A673 (cell line): ENCODE measurements at regions not wholly inside any gene's neighbourhood (a gene's known extent, or its start where the extent isn't known, plus 50 kb on each side); places are given as distances from the start of the nearest gene placed in this dataset.

Source experiments
- BruUV-seq: library from RNA; stranded (reverse); fragments of 400-500 nt; replicated peaks from 2 replicates; lab custom pipeline; 2021; lab: Mats Ljungman, UMichigan
- CTCF ChIA-PET: fragments of 300-600 bp; sonication (Branson Sonifier 250); formaldehyde crosslinking; loops from one replicate; lab custom pipeline; 2022; ENCODE audit warnings: antibody characterized with exemption; lab: Charles Lee
- POLR2A ChIA-PET: fragments of 300-600 bp; sonication (Branson Sonifier 250); formaldehyde crosslinking; loops from one replicate; lab custom pipeline; 2022; ENCODE audit warnings: antibody characterized with exemption; ENCODE audit not compliant: low non-redundant PET; lab: Charles Lee
- DNase-seq: peaks from one replicate; pipeline ENCODE4 v3.0.0-alpha.2; 2015; ENCODE audit warnings: low spot score
- H3K27ac ChIP-seq: fragments of 200-600 bp; sonication (generic); 2 replicates; pipeline ENCODE4 v1.5.1; 2016; ENCODE audit warnings: mixed run types, low read depth, mild to moderate bottlenecking, mixed read lengths, antibody characterized with exemption, low read length; ENCODE audit not compliant: poor library complexity, severe bottlenecking
- H3K27me3 ChIP-seq: fragments of 200-600 bp; sonication (generic); replicated peaks from 2 replicates; pipeline ENCODE4 v1.6.1; 2017; ENCODE audit warnings: mixed run types, low read depth, mild to moderate bottlenecking, mixed read lengths, antibody characterized with exemption, low read length; ENCODE audit not compliant: insufficient read depth, poor library complexity
- H3K36me3 ChIP-seq: fragments of 200-600 bp; sonication (generic); 2 replicates; pipeline ENCODE4 v1.6.1; 2016; ENCODE audit warnings: mixed run types, mild to moderate bottlenecking, mixed read lengths, antibody characterized with exemption, low read length; ENCODE audit not compliant: insufficient read depth, poor library complexity, severe bottlenecking
- H3K4me1 ChIP-seq: fragments of 200-600 bp; sonication (generic); 2 replicates; pipeline ENCODE4 v1.6.1; 2017; ENCODE audit warnings: mixed run types, mild to moderate bottlenecking, mixed read lengths, antibody characterized with exemption, low read length; ENCODE audit not compliant: insufficient read depth, poor library complexity, severe bottlenecking
- H3K4me3 ChIP-seq: fragments of 200-600 bp; sonication (generic); 2 replicates; pipeline ENCODE4 v1.5.1; 2016; ENCODE audit warnings: low read depth, mixed run types, mild to moderate bottlenecking, mixed read lengths, low read length; ENCODE audit not compliant: poor library complexity, severe bottlenecking
- H3K9me3 ChIP-seq: fragments of 200-600 bp; sonication (generic); 2 replicates; pipeline ENCODE4 v1.6.1; 2016; ENCODE audit warnings: mixed run types, low read depth, mild to moderate bottlenecking, mixed read lengths, antibody characterized with exemption, low read length; ENCODE audit not compliant: poor library complexity, severe bottlenecking
- EZH2 ChIP-seq: fragments of 200-600 bp; sonication (generic); IDR thresholded peaks from 2 replicates; pipeline ENCODE4 v1.6.1; 2017; ENCODE audit warnings: borderline replicate concordance, low read depth, mild to moderate bottlenecking, mixed read lengths, antibody characterized with exemption, low read length; ENCODE audit not compliant: poor library complexity, severe bottlenecking
- intact Hi-C: fragments of 100-400 bp; cut with micrococcal nuclease; formaldehyde crosslinking; loops from one replicate; pipeline ENCODE4 v1.10.0; 2022; ENCODE audit not compliant: unreplicated experiment
- TF ChIP-seq, protein P1 (sequence below): fragments of 300-800, 200-600 bp; sonication (generic); conservative IDR thresholded peaks from 2 replicates; pipeline ENCODE4 v1.5.1; 2017; ENCODE audit warnings: low read depth, mild to moderate bottlenecking, antibody characterized with exemption, low read length, moderate library complexity, mixed read lengths

DNA sequence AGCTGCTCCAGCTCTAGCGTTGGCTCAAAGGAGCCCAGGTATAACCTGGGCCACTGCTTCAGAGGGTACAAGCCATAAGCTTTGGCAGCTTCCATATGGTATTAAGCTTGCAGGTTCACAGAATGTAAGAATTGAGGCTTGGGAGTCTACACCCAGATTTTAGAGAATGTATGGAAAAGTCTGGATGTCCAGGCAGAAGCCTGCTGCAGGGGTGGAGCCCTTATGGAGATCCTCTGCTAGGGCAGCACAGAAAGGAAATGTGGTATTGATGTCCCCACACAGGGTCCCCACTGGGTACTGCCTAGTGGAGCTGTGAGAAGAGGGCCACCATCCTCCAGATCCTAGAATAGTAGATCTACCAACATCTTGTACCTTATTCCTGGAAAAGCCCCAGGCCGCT is 626.9 kb downstream of the MAT2B start:
- no peak for DNase-seq
- no peaks in the 10 kb centered on the region for H3K4me1 ChIP-seq
- H3K36me3 ChIP-seq = no peaks in the 10 kb centered on the region
- POLR2A ChIA-PET = no interaction called here
- CTCF ChIA-PET = no interaction called here
- TF ChIP-seq, protein P1, sequence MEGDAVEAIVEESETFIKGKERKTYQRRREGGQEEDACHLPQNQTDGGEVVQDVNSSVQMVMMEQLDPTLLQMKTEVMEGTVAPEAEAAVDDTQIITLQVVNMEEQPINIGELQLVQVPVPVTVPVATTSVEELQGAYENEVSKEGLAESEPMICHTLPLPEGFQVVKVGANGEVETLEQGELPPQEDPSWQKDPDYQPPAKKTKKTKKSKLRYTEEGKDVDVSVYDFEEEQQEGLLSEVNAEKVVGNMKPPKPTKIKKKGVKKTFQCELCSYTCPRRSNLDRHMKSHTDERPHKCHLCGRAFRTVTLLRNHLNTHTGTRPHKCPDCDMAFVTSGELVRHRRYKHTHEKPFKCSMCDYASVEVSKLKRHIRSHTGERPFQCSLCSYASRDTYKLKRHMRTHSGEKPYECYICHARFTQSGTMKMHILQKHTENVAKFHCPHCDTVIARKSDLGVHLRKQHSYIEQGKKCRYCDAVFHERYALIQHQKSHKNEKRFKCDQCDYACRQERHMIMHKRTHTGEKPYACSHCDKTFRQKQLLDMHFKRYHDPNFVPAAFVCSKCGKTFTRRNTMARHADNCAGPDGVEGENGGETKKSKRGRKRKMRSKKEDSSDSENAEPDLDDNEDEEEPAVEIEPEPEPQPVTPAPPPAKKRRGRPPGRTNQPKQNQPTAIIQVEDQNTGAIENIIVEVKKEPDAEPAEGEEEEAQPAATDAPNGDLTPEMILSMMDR = no peak
- TF ChIP-seq EZH2 = no peak
- H3K27me3 ChIP-seq = no peaks in the 10 kb centered on the region
- H3K4me3 ChIP-seq = no peak overlapping the region
- intact Hi-C loops = no loop called here
- H3K27ac ChIP-seq = no peak overlapping the region
- no TSS peak for BruUV-seq
- H3K9me3 ChIP-seq = no peaks in the 10 kb centered on the region

GRCh38 chr5:164137095-164137494 is 631.7 kb downstream of the MAT2B start:
- H3K27me3 ChIP-seq = no peaks in the 10 kb centered on the region
- H3K4me1 ChIP-seq = no peaks in the 10 kb centered on the region
- no peaks in the 10 kb centered on the region for H3K36me3 ChIP-seq
- intact Hi-C loops = no loop called here
- no peak for DNase-seq
- no peak for TF ChIP-seq EZH2
- TF ChIP-seq, protein P1 = no peak
- POLR2A ChIA-PET = no interaction called here
- BruUV-seq = no TSS peak
- no peak overlapping the region for H3K4me3 ChIP-seq
- H3K27ac ChIP-seq = no peak overlapping the region
- CTCF ChIA-PET = no interaction called here
- no peaks in the 10 kb centered on the region for H3K9me3 ChIP-seq

GRCh38 chr5:164139423-164139822 is 634.0 kb downstream of the MAT2B start:
- intact Hi-C loops = no loop called here
- Histone ChIP-seq H3K4me1 (no peaks in the 10 kb centered on the region), H3K9me3 (no peaks in the 10 kb centered on the region), H3K4me3 (no peak overlapping the region), H3K27me3 (no peaks in the 10 kb centered on the region), H3K27ac (no peak overlapping the region), H3K36me3 (no peaks in the 10 kb centered on the region)
- POLR2A ChIA-PET = no interaction called here
- BruUV-seq = no TSS peak
- CTCF ChIA-PET = no interaction called here
- TF ChIP-seq, protein P1 = no peak
- TF ChIP-seq EZH2 = no peak
- DNase-seq = no peak
